ENCODE measurements at regions not wholly inside any gene's neighbourhood (a gene's known extent, or its start where the extent isn't known, plus 50 kb on each side); places are given as distances from the start of the nearest gene placed in this dataset.

GRCh38 chr13:111573801-111574200 is 253.4 kb downstream of the TEX29 start:
- no peak for TF ChIP-seq CTCF (IDR thresholded peaks at IDR 0.05)
- no peak for TF ChIP-seq POLR2A (IDR thresholded peaks at IDR 0.05)
